Forelimb muscle (tissue), 1 donor: ENCODE measurements at regions not wholly inside any gene's neighbourhood (a gene's known extent, or its start where the extent isn't known, plus 50 kb on each side); places are given as distances from the start of the nearest gene placed in this dataset.

Experiments
- DNase-seq: peaks from one replicate; pipeline ENCODE4 v3.0.0-alpha.2; 2013; ENCODE audit warnings: low read depth

DNA sequence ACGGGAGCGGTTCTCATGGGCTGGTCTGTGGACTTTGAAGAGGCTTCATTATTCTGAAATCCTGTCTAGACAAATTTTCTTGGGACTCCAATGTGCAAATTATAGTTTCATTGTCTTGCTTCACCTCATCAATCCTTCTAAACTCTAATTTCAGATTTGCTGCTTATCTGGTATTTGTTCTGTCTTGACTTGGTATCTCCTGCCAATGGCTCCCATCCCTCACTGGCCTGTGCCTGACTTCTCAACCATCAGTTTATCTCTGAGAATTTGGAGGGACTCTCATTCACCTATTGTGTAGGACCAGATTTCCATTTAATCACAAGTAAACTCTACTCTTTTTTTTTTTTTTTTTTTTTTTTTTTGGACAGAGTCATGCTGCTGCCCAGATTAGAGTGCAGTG is 960.2 kb upstream of the NR2F2 start:
- DNase-seq = no peak

DNA sequence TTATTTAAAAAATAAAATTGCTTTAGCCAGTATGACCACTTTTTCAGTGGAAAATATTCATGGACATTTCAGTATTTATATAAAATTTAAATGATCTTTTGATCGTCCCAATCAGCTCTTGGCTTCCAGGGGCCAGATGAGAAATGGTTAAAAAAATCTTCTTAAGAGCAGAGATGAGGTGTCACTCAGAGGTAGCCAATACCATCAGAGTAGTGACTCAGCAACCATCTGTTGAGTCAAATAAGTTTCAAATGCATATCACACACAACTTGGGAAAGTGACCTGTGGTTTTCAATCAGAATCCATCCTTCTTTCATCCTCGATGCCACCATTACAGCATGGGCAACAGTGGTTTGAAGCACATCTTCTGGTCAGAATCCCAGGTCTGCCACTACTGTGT is 958.8 kb upstream of the NR2F2 start:
- no peak for DNase-seq

DNA sequence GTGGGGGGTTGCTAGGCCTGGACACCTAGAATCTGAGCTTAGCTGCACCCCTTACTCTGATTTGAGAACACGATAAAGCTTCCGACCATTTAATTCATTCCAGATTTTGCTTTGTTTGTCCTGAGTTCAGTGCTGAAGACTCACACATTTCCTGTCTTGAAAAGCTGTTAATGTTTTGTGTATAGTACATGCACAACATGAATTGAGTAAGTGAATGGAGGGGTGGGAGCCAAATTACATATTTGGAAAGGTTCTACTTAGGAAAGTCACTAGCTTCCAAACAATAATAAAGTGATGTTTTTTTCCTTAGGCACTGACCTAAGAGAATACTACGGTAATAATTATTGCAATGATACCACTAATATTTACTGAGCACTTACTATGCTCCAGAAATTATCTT is 955.2 kb upstream of the NR2F2 start:
- no peak for DNase-seq

DNA sequence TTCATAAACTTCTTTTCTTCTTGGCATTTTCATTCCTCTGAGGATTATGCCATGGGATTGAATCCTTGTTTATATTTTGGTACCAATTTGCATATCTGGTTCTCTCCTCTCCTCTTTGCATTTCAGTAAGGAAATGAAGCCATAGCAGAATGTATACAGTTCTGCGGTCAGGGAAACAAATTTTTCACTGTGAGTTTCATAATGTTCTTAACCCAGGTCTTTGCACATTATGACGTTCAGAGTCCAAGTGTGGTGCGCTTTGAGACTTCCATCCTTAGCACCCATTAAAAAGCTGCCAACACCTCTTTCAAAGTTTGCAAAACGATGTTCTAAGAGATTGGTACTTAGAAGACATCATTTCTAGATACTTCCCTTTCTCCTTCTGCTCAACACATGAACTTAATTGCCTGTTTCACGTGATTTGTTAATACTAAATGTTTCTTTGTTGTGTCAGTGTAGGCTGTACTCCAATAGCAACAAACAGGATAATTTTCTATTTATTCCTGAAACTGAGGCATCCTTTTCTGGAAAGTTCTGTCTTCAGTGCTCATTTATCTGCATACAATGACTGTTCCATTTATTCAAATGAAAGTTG is 953.1 kb upstream of the NR2F2 start:
- no peak for DNase-seq

DNA sequence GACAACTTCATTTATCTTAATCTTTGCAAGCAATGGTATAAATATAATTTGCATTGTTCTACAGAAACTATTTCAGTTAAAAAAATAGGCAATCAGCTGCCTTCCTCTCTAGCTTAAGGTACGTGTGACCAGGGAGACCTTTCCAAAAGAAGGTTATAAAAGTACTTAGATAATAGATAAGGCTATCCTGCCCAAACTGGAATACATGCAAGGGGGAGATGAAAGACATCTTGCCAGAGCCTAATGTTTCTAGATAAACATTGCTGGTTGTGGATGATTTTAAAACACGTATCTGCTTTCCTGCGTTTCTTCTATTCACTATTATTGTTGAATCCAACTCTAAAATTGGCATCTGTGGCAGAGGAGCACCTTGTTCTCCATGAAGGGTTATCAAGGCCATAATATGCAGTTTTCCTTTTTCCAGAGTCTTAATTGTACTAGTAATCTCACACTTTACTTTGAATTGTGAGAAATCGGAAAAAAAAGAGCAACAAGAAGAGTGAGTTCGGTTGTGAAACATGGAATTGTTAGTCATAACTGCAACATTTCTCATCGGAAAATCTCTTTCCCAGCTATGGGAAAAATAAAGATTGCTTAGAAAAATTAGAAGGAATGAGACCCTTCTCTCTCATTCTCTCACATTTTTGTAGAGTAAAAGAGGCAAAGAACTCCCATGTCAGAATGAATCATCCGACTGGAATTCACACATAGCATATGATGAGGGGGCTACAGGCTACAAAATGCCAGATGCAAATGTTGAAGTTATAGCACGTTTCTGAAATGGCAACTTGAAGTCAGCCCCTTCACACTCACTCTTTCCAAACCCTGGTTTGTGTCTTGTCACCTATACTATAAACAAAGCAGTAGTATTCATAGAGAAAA is 936.1 kb upstream of the NR2F2 start:
- no peak for DNase-seq

DNA sequence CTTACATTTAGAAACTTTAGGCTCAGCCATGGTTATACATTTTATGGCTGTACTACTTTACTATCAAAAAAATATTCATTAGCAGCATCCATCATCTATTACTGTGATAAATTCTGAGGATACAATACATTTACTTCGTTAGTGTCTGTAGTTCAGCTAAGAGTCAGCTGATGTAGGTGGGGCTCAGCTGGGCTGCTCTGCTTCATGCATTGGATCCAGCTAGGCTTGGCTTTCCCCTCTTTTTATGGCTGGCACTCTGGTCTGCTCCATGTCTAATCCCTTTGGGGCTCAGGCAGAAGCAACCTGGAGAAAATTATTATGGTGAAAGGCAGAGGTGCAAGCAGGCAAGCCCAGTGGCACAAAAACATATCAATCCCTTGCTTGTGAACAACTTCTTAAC is 930.1 kb upstream of the NR2F2 start:
- DNase-seq = no peak

DNA sequence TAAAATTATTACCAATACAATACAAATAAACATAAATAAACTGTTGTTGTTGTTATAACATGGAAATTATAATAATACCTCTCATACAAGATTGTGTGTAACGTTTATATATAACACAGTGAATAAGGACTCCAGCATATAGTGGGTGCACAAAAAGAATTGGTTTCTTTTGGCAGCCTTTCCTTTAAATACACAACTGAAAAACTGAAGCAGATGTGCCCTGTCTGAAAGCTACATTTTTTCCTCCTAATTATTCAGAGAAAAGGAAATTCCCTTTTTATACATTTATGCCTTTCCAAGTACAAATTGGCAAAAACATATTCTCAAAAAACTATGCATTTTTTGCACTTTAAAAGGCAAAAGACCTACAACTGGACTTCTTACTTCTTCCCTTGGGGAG is 928.9 kb upstream of the NR2F2 start:
- no peak for DNase-seq

DNA sequence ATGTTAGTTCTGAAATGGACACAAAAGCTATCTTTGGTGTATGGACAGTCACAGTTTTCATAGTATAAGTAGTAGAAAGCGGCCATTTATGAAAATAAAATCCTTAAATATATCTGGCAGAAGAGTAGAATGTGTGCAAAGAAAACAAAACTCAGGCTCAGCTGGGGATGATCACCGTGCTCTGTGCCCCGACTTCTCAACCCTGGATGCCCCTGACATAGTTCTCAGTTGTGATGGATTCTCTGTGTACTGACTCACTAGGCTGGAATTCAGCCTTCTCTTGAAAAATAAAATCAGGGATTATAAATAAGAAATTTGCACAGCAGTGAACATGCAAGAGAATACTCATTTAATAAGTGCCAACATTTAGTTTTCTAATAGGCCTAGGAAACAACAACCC is 925.1 kb upstream of the NR2F2 start:
- no peak for DNase-seq

DNA sequence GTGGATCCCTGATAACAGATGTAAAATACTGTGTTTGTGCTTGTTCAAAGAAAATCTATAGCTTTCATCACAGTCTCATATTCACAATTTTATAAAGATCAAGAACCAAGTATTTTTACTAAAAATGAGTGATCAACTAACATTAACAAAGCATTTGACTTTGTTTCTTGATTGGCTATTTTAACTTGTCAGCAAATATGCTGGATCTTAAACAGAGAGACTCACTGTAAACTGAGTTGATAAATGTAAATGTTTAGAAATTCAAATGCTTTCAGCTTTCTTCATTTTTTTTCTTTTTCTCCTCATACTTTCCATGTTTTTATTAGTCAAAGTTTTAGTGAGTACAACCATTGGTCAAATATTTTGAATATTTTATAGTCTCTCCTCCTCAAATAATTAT is 923.0 kb upstream of the NR2F2 start:
- no peak for DNase-seq

DNA sequence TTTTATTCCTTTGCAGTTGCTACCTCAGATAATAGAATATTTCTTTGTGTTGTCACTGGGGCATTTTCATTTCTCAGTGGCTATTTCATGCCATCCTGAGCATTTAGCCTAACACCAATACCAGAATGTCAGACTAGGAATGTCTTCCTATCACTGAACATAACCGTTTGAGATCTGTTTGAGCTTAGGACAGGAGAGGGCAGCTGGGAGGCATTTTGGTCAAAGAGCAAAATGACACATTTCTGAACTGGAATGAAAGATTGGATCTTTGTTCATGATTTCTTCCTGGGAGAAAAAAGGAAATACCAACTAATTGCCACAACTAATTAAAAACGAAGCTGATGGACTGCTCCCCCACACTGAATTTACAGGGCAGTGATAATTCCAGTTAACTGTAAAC is 921.3 kb upstream of the NR2F2 start:
- no peak for DNase-seq

DNA sequence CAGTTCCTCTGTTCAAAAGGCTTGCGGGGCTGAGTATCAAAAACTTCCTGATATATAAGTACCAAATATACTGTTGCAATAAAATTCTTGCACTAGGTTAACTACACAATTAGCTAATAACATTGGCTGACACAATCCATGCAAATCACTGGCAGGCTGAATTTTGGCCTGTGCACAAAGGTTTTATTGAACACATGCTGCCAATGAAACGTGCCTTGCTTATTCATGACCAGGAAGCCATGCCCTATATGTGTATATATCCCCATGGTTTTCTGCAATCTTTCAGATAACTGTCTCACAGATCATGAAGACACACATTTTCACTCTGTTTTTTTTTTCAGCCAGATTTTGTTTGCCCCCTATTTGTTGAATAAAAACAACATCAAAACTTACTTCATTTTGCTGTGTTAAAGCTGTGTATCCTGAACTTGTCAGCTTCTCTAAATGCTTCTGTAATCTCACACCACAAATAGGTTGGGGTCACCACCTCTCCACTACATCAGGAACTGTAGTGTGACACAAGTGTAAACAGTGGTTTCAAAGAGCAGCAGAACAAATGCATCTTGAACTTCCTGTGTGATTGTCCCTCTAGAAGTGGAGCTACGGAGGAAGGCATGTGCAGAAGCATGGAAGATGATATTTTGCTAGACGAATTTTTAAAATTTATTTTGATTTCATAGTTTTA is 920.7 kb upstream of the NR2F2 start:
- DNase-seq = no peak

DNA sequence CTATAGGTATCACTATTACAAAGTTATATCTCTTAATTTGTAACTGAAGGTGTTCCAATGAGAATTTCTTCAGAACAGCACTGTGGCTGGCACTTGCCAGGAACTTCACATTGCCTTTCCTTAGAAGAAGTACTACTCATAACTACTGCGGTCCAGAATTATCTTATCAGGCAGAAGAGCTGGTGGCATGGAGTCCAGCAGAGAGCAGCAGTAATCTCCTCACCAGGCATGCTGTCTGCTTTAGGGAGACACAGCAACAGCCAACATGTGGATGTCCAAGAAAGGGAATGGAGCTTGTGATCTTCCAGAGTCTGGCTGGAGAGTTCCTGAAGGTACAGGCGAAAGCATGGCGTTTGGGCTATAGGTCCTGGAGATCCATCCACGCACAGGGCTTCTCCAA is 919.7 kb upstream of the NR2F2 start:
- DNase-seq = no peak

DNA sequence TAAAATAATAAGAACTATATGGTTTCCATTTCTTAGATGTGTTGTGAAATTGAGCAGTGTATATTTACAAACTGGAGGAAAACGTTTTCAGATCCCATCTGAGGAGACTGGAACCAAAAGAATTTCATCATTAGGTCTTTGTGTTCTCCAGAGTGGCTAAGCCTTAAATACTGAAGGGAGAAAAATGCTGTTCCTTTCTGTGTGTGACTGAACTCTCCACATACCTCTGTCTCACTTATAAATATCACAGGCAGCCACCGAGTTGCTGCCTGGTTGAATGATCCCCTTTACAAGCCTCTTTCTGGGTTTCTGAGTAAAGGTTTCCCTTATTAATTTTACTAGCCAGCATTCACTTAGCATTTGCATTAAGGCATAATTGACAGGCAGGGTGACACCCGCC is 913.9 kb upstream of the NR2F2 start:
- DNase-seq = no peak

DNA sequence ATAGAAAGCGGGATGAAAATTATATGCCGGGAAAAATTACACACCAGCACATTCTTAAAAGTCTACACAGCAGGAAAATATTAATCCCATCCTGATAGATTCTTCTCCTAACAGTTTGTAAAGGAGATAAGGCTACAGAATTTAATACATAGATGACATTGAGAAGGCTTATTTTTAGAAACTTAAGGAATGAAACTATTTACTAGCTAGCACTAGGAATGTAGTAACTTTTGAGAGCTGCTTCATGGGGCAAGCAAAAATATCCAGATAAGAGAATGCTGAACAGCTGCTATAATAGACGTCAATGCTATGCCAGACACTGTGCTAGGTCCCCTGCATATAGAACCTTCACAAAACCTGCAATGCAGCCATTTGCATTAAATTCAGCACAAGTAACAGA is 912.7 kb upstream of the NR2F2 start:
- no peak for DNase-seq

DNA sequence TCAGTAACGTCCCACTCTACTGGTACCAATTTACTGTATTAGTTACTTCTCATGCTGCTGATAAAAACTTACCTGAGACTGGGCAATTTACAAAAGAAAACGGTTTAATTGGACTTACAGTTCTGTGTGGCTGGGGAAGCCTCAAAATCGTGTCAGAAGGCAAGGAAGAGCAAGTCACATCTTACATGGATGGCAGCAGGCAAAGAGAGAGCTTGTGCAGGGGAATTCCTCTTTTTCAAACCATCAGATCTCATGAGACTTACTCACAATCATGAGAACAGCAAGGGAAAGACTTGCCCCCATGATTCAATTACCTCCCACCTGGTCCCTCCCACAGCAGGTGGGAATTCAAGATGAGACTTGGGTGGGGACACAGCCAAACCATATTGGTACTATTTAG is 908.2 kb upstream of the NR2F2 start:
- DNase-seq = no peak

DNA sequence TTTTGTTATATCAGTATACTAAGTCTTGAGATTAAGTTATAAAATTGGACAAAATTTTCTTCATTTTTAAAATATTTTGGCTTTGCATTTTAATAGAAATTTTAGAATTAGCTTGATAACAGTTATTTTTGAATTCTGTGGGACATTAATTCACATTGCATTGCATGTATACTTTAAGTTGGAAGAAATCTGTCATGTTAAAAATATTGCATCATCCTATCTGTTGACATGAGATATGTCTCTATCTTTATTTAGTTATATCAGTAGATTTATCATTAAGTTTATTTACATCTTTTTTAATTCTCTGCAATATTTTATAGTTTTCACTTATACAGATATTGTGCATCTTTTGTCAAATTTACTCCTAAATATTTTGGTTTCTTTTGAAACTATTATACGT is 904.6 kb upstream of the NR2F2 start:
- DNase-seq = no peak

DNA sequence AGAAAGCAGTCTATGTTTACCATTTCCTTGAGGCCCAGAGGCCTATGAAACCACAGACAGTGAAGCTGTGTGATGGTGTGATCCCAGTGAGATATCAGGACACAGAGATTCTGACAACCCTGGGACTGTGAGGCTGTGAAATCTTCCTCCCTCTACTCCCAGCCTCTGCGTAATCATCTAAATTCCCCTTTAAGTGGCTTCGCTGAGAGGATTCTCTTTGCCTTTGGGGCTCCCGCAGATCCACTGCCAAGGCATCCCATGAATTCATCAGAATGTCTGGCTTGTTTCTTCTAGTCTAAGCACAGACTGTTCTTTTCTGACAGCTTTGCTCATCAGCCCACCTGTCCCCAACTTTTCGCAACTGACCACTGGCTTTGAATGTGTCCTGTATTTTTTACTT is 901.2 kb upstream of the NR2F2 start:
- DNase-seq = no peak

DNA sequence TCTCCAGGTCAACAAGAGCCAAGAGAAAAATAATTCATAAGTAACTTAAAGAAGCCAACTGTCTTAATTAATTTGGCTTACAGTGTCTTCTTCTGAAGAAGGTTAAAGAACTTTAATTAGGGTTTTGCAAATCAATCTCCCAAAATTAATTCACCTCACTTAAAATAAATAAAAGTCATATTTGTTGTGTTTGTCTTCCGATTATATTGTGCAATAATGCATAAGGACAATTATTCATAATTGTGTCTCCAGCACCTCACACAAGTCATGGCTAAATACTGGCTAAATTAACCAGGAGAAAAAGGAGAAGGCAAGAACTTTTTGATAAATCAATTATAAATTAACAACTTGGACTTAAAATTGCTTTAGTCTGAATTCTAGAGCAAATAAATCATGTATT is 899.0 kb upstream of the NR2F2 start:
- no peak for DNase-seq

DNA sequence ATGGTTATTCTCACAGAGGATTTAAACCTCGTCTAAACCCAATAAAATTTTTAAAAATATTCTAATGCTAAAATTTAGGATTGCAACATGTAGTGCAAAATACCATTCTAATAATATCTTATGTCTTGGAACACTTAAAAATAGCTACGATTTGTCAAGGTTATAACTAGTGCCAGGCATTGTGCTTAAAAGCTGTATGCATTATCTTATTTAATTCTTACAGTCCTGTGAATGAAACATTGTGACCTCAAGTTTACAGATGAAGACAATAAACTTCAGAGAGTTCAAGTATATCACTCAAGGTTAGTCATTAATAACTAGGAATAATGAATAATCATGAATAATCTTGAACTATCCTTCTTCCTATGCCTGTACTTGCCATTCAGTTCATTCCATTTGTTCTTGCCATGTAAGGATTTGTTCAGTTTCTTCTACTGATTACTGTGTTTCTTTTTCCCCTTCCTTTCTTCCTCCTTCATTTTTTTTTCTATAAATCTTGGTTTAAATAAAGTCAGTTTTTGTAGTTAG is 897.6 kb upstream of the NR2F2 start:
- no peak for DNase-seq

DNA sequence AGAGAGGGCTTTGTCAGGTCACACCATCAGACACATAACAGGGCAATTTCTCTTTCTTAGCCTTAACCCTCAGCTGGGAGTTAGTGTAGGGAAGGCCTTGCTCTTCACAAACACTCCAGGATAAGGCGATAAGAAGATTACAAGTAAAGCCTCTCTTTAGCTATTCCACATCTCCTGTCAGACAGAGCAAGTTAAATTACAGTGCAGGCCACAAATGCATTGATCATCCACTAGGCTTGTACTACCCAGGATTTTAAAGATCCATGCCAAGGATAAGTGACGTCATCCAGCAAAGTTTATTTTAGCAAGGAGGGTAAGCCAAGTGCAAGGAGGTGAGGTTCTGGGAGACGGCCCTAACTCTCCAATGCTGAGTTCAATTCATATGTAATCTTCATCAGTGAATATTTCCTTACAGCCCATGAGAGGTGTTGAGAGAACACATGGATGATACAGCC is 890.6 kb upstream of the NR2F2 start:
- peak; percentile 34 for DNase-seq

DNA sequence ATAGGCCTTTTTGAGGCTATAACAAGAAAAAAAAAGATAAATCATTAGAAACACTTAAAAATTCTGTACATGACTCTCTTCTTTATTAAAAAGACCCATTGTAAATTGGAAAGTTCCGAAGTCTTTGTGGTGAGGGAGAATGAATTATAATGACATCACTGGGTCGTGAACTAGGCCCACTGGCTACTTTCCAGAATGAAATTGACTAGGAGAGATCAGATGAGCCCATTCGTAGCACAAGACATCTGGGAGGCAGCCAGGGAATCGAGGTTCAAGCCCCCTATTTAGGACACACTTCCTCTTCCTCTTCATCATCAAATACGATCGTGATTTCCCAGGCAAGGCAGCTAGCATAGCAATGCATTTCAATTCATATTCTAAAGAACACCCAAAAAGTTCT is 889.8 kb upstream of the NR2F2 start:
- DNase-seq = no peak

DNA sequence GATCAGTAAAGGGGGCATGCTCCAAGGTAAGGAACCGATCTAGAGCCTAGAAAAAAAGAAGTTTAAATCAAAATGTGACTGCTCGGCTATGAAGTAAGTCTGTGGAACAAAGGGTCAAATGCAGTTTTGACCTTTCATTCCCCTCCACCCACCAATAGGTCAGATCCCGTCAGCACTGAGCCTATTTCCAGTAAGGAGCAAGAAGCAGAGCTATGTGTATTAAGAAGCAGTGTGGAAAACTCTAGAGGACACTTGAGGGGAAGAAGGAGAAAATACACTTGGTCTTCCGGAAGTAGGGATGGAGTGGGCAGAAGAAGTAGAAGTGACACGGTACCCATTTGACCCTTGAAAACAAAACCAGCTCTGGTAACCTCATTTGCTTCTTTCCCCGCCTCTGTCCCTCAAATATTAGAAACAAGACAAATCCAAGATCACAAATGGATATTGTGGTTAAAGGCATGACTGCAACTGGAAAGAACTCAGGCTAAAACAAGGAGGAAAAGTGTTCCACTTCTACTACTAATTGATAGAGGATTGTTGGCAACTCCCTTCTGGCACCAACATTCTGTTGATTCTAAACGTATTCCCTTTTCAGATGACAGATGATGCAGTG is 888.3 kb upstream of the NR2F2 start:
- no peak for DNase-seq
